Suprapubic skin (tissue), 4 donors: ENCODE measurements at regions not wholly inside any gene's neighbourhood (a gene's known extent, or its start where the extent isn't known, plus 50 kb on each side); places are given as distances from the start of the nearest gene placed in this dataset.

Experiments
- DNase-seq, 2 donors: peaks; one replicate each; pipeline ENCODE4 v3.0.0-alpha.2; 2019; ENCODE audit warnings: low spot score in 2 of 2
- H3K27ac ChIP-seq: fragments of 200-600 bp; sonication (generic); one replicate; pipeline ENCODE4 v1.5.1; 2019
- H3K27me3 ChIP-seq: fragments of 200-600 bp; sonication (generic); one replicate; pipeline ENCODE4 v1.5.1; 2019
- H3K36me3 ChIP-seq: fragments of 200-600 bp; sonication (generic); one replicate; pipeline ENCODE4 v1.5.1; 2019
- H3K4me1 ChIP-seq: fragments of 200-600 bp; sonication (generic); one replicate; pipeline ENCODE4 v1.5.1; 2019
- H3K4me3 ChIP-seq: fragments of 200-600 bp; sonication (generic); one replicate; pipeline ENCODE4 v1.5.1; 2019; ENCODE audit warnings: mild to moderate bottlenecking
- H3K9me3 ChIP-seq: fragments of 200-600 bp; sonication (generic); one replicate; pipeline ENCODE4 v1.5.1; 2019
- EP300 ChIP-seq: sonication (generic); formaldehyde crosslinking; IDR thresholded peaks from one replicate; pipeline ENCODE4 v1.6.1; 2017; ENCODE audit warnings: antibody characterized with exemption
- POLR2A ChIP-seq, 2 donors: fragments of 450-650 bp; IDR thresholded peaks; one replicate each; pipeline ENCODE4 v1.6.1; 2017; ENCODE audit warnings: antibody characterized with exemption in 2 of 2, mild to moderate bottlenecking in 2 of 2, moderate library complexity in 2 of 2
- POLR2AphosphoS5 ChIP-seq, 3 donors: sonication (generic); formaldehyde crosslinking; IDR thresholded peaks; one replicate each; pipeline ENCODE4 v1.6.1; 2017; ENCODE audit warnings: antibody characterized with exemption in 3 of 3
- WGBS: methylation state at CpG from one replicate; pipeline ENCODE4 v1.1.5; 2018; 5-methylcytosine and 5-hydroxymethylcytosine counted together
- TF ChIP-seq, protein P1 (sequence below), 2 donors: fragments of 200-600 bp in 1 of 2; fragments of 450-650 bp in 1 of 2; sonication (generic) in 1 of 2; IDR thresholded peaks; one replicate each; pipeline ENCODE4 v1.5.1; 2016 to 2019; ENCODE audit warnings: antibody characterized with exemption in 2 of 2, mild to moderate bottlenecking in 1 of 2, moderate library complexity in 1 of 2

DNA sequence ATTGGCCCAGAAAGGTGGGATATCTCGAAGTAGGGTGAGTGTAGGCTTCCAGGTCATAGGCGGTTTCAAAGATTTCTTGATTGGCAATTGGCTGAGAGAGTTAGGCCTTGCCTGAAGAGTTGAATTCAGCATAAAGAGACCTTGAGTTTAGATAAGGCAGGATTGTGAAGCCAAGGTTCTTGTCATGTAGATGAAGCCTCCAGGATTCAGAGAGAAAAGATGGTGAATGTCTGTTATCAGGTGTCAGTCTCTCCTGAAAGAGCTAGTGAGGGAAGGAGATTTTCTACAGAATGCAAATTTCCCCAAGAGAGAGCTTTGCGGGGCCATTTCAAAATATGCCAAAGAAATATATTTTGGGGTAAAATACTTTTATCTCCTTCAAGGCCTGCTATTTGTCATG, 217.0 kb upstream of the TLE3 start:
- no peak for DNase-seq
- Histone ChIP-seq H3K36me3 (no peaks in the 10 kb centered on the region), H3K27ac (no peak overlapping the region), H3K27me3 (no peaks in the 10 kb centered on the region), H3K4me1 (peaks cover 16% of the 10 kb centered on the region), H3K4me3 (no peak overlapping the region), H3K9me3 (no peaks in the 10 kb centered on the region)
- 92% methylated on average over 3 of the region's 3 CpGs for WGBS
- TF ChIP-seq POLR2AphosphoS5 (IDR thresholded peaks at IDR 0.05) (no peak), EP300 (no peak), POLR2A (IDR thresholded peaks at IDR 0.05) (no peak)
- TF ChIP-seq, protein P1, sequence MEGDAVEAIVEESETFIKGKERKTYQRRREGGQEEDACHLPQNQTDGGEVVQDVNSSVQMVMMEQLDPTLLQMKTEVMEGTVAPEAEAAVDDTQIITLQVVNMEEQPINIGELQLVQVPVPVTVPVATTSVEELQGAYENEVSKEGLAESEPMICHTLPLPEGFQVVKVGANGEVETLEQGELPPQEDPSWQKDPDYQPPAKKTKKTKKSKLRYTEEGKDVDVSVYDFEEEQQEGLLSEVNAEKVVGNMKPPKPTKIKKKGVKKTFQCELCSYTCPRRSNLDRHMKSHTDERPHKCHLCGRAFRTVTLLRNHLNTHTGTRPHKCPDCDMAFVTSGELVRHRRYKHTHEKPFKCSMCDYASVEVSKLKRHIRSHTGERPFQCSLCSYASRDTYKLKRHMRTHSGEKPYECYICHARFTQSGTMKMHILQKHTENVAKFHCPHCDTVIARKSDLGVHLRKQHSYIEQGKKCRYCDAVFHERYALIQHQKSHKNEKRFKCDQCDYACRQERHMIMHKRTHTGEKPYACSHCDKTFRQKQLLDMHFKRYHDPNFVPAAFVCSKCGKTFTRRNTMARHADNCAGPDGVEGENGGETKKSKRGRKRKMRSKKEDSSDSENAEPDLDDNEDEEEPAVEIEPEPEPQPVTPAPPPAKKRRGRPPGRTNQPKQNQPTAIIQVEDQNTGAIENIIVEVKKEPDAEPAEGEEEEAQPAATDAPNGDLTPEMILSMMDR (IDR thresholded peaks at IDR 0.05) = no peak

DNA sequence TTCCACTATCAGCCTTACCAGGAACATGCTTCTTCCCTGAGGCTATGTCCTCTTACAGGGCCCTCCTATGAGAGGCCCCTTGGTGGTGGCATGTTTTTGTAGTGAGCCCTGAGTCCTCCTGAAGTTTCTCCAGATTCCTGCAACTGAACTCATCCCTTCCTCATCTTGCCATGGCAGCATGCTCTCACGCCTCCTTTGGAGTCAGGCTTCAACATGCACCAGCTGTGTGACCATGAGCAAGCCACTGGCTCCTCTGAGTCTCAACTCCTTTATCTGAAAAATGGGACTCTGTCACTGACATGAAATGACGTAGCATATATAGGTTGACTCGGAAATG, 216.3 kb upstream of the TLE3 start:
- no peak for DNase-seq
- Histone ChIP-seq H3K27me3 (no peaks in the 10 kb centered on the region), H3K9me3 (no peaks in the 10 kb centered on the region), H3K4me1 (peaks cover 12% of the 10 kb centered on the region), H3K36me3 (no peaks in the 10 kb centered on the region), H3K4me3 (no peak overlapping the region), H3K27ac (no peak overlapping the region)
- TF ChIP-seq POLR2AphosphoS5 (IDR thresholded peaks at IDR 0.05) (no peak), EP300 (no peak)
- 100% methylated on average over 3 of the region's 3 CpGs for WGBS

DNA sequence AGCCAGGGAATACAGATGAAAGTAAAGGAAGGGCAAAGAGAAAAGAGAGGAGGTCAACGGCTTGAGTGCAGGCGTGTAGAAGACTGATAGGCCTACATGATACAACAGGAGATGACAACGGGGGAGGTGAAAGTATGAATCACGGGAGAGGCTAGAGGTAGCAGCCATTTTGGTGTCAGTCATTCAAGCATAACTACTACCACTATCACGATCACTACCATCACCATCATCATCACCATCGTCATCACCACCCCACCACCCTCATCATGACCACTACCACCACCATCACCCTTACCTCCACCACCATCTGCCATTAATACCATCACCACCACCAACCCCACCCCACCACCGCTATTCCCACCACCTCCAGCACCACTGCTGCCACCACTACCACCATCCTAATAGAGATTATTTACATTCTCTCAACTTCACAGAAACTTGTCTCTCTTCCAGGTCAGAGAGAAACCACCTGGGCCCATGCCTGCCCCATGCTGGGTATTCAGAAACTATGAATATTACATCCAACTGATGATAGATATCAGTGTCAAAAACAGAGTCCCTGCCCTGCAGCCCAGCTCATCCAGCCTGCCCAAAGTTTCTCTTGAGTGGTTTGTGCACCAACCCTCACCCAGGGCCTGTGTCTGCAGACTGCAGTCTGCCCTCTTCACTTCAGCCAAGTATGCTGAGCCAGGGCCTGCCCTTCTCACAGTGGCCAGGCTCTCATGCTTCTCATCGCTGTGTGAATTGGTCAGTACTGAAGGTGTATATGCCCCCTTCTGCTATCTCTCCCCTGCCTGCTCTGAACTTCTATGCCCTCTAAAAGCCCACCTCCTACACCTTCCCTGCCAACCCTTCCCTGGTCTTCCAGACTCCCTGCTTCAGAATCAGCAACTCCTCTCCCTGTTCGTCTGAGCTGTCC, 215.6 kb upstream of the TLE3 start:
- Histone ChIP-seq H3K36me3 (no peaks in the 10 kb centered on the region), H3K9me3 (no peaks in the 10 kb centered on the region), H3K4me1 (peaks cover 6% of the 10 kb centered on the region), H3K4me3 (no peak overlapping the region), H3K27me3 (no peaks in the 10 kb centered on the region), H3K27ac (no peak overlapping the region)
- no peak for TF ChIP-seq POLR2AphosphoS5 (IDR thresholded peaks at IDR 0.05)
- TF ChIP-seq, protein P1 (IDR thresholded peaks at IDR 0.05) = no peak
- no peak for TF ChIP-seq EP300
- no peak for TF ChIP-seq POLR2A (IDR thresholded peaks at IDR 0.05)
- DNase-seq = no peak
- whole genome bisulfite sequencing = 94% methylated on average over 9 of the region's 9 CpGs

DNA sequence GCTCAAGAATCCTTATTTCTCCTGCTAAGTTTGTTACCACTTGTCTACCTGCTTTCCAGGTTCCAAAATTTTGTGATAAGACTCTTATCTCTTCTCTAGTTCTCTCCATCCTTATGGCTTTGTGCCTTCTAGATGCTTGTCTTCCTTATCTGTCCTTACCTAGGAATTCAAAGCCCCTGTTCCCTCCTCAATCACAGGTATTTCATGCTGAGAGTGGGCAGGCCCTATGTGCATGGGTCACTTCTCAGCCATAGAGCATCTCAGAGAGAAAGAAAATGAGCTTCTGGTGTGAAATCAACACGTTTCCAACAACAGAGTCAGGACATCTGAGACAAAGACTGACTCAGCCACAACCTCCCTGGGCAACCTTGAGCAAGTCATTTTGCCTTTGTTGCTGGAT, 214.1 kb upstream of the TLE3 start:
- no peak for DNase-seq
- WGBS = 64% methylated on average over 1 of the region's 1 CpG
- H3K4me3 ChIP-seq = no peak overlapping the region
- no peaks in the 10 kb centered on the region for H3K27me3 ChIP-seq
- H3K36me3 ChIP-seq = no peaks in the 10 kb centered on the region
- no peaks in the 10 kb centered on the region for H3K9me3 ChIP-seq
- H3K4me1 ChIP-seq = no peaks in the 10 kb centered on the region
- TF ChIP-seq POLR2AphosphoS5 (IDR thresholded peaks at IDR 0.05) = no peak
- no peak for TF ChIP-seq EP300
- TF ChIP-seq POLR2A (IDR thresholded peaks at IDR 0.05) = no peak
- TF ChIP-seq, protein P1 (IDR thresholded peaks at IDR 0.05) = no peak
- H3K27ac ChIP-seq = no peak overlapping the region

DNA sequence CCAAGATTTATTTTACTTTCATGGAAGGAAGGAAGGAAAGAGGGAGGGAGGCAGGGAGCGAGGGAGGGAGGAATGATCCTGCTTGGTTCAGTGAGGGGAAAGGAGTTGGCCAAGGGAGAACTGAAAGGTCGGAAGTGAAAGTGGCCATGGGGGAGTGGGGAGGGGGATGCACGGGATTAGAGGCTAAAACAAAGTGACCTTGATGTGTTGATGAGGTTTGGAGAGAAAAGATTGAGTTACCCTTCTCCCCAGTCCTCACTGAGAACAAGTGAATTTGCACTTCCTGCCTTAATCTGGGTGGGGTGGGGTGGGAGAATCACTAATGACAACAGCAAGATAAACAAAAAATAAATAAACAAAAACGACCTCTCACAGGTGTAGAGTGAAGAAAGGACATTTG, 212.0 kb upstream of the TLE3 start:
- no peak for DNase-seq
- no peaks in the 10 kb centered on the region for H3K9me3 ChIP-seq
- no peaks in the 10 kb centered on the region for H3K27me3 ChIP-seq
- H3K4me3 ChIP-seq = no peak overlapping the region
- WGBS = 52% methylated on average over 4 of the region's 4 CpGs
- no peak overlapping the region for H3K27ac ChIP-seq
- no peaks in the 10 kb centered on the region for H3K4me1 ChIP-seq
- no peak for TF ChIP-seq POLR2A (IDR thresholded peaks at IDR 0.05)
- no peak for TF ChIP-seq POLR2AphosphoS5 (IDR thresholded peaks at IDR 0.05)
- no peak for TF ChIP-seq EP300
- TF ChIP-seq, protein P1 (IDR thresholded peaks at IDR 0.05) = no peak
- no peaks in the 10 kb centered on the region for H3K36me3 ChIP-seq
